Umbilical cord (tissue), 1 donor: ENCODE measurements at regions not wholly inside any gene's neighbourhood (a gene's known extent, or its start where the extent isn't known, plus 50 kb on each side); places are given as distances from the start of the nearest gene placed in this dataset.
"Not testable (repeated sequence)": the region's sequence is repeated elsewhere in the genome, so short reads cannot be mapped to it uniquely, and the experiment has no call there.

ENCODE experiments used
- DNase-seq: peaks from one replicate; pipeline ENCODE4 v3.0.0-alpha.2; 2015; ENCODE audit warnings: low spot score

DNA sequence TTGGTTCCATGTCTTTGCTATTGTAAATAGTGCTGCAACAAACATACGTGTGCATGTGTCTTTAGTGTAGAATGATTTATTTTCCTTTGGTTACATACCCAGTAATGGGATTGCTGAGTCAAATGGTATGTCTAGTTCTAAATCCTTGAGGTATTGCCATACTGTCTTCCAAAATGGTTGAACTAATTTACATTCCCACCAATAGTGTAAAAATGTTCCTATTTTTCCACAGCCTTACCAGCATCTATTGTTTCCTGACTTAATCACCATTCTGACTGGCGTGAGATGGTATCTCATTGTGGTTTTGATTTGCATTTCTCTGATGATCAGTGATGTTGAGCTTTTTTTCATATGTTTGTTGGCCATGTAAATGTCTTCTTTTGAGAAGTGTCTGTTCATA lies 226.6 kb downstream of the ETAA1 start:
- not testable (repeated sequence) for DNase-seq

DNA sequence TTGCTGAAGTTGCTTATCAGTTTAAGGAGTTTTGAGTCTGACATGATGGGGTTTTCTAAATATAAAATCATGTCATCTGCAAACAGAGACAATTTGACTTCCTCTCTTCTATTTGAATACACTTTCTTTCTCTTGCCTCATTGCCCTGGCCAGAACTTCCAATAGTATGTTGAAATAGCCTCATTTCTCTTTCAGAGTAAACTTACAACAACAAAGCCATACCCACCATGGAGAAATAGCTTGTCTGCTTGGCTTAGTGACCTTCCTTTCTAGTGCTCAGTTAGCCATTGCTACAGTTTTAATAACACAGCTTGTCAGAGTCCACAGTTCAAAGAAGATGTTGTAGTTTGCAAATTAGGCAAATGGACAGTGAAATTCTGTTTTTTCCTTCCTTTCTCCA lies 228.0 kb downstream of the ETAA1 start:
- DNase-seq: no peak

DNA sequence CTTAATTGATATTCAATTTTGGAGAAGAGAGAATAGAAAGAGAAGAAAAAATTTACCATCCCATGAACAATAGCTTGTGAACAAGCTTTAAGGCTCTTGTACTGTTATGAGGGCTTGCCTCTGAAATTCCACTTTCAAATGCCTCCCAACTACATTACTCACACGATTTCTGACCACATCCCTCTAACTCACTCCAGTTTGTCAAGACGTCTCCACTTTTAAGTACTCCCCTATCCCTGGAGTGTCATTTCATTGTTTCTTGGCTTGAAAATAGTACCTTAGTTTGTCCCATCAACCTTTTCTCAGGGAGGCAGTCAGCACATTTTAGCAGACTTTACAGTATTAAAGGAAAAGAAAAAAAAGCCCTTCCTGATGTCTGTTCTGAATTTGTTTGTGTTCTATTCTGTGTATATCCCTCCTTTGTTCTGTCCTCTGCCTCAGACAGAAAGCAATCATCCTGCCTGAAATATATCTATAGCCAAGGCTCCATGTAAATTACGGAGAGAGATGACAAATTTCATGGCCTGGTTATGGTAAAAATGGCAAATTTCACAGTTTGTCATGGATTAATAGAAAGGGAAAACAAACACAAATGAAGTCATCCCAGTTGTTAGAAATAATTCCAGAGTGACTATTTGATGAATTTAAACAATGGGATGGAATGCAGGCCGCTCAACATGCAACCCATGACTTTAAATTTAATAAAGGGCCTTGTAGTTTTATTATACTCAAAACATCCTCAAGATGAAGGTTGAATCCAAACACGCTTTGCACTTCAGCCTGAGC lies 228.8 kb downstream of the ETAA1 start:
- no peak for DNase-seq

DNA sequence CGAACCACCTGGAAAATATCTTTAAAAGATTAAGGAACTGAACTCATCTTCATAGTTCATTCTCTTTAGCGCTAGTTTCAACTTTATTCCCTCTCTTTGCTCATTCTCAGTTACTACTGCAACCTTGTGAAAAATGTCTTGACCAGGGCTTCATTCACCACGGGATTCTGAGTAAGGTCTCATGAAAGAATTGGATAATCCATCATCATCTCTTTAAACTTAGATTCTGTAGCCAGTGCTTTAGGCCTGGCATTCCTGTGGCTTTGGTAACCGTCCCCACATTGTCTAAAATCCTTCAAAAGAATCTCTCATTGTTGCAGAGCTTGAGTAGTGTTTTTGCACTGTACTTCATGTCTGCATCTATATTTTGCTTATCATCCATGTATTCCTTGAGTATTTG lies 229.5 kb downstream of the ETAA1 start:
- DNase-seq: peak; percentile 8

DNA sequence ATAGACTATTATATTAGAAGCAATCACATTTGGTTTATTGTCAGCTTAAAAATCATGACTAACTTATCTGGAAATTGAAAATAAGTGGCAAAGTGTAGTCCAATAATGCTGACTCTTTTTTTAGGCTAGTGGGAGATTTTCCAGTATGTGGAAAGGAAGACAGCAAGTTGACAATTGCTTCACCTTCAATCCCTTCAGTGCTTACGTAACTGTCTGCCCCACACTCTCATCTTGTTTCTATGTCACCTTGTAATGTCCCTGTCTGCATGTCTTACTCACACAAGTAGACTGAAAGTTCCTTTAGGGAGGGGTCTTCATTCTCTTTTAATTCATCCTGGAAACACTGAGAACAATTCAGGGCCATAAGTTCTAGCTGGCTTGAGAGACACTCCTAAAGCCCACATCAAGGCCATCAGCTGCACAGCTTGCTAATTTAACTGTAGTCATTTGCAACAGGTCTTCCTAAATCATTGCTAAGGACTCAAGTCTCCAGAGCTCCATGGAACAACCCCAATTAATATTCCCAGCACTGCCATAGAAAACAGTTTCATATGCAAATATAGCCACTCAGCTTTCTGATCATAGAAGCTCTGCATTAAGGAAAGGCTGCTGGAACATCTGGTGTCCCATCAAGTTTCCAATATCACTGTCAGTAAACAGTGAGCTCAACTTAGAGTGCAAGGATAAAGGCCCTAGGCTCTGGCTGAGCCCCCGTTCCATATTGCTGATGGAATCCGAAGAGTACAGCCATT lies 230.5 kb downstream of the ETAA1 start:
- DNase-seq: no peak

DNA sequence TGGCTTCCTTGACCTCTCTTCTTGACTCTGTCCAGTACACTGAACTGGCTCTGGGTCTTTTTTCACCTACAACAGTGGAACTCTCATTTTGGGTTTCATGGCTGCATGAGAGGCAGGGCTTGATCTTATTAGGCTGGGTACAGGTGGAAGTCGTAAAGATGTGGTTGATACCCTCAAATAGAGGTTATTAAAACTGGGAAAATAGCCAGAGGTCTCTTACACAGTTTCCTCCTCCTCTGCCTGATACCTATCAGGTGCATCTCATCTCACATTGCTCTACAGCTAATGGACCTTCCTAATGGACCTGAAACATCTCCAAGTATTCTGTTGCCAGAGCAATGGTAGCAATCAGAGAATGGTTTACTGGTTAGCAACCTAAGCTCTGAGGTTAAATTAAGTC lies 231.8 kb downstream of the ETAA1 start:
- DNase-seq: no peak

DNA sequence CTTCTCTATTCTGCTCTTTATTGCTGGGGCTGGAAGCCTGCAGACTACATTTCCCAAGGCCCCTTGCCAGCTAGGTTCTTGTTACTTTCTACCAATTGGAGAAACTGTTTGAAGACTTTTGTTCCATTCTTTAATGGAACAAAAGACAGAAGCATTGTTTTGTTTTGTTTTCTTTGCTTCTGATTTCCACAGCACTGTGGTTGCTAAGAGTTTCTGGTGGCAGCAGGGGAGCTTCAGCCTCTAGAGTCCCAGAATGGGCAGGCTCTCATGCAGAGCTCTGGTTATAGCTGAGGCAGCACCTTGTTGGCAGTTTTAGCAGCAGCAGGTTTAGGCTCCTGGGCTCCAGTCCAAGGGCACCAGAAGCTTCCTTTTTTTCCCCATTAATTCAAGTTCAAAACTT lies 234.3 kb downstream of the ETAA1 start:
- no peak for DNase-seq

DNA sequence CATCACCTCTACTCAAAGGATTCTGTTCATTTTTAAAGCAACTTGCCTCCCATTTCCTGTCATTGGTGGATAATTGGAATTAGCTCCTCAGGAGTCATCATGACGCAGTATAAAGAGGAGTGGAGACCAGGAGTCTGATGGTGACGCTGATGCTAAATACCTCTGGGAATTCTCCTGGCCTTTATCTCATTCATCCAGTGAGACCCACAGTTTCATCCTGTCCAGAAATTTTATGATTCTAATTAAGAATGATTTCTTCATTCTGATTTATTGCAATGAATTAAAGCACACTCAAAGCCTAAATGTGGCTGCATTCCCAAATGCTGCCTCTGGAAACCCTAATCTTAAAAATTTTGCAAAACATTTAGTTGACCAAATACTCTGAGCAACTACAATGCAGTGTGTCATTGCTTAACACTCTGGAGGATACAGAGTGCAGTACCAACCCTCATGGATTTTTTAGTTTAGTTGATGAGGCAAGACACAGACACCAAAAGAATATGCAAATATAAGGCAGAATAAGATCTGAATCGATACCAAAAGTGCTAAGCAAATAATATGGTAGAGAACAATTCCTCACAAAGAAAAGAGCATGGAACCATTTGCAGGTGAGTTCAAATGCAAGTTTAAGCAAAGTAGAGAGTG lies 236.2 kb downstream of the ETAA1 start:
- no peak for DNase-seq

DNA sequence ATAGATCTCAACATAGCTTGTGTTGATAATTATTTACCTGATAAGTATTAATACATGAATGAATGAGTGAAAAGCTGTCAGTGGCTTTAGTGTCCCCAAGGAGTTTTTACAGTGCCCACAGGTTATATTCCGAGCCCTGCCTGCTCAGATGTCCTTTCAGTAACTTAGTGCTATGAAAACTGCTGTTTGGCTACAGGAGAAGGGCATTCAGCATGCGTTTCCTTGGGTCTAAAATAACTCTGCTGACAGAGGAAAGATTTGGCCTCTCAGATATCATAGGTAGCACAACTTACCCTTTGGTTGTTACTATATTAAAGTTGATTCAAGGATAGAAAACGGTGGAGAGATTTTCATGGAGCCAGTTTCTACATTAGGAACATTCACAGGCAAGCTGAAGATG lies 241.0 kb downstream of the ETAA1 start:
- DNase-seq: no peak

DNA sequence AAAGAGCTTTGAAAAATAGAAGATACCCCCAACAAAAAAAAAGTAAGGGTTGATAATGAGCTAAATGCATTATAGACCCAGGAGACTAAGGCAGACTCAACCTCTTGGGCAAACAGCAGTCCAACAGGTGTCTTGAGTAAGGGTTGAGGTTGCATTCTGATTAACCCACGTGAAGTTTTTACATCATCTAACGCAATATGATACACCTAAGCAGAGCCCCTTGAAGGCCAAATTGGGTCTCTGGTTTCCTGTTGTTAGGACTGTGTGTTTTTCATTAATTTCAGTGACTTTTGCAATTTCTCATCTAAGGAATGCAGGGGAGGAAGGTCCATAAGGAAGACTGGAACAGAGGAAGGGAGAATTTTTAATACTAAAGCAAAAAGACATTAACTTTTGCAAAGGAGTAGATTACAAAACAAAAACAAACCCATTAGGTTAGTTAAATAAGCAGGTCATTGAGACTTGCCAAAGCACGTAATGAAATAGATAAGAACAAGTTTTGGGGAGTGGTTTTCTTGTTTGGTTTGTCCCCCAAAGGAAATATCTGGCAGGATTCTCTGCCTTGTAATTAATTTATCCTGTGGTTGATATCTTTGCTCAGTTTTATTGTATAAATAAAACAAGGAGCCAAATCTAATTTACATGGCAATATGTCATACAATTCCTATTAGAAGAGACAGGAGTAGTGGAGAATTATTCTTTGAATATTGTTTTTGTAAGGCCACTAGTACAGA lies 244.3 kb downstream of the ETAA1 start:
- no peak for DNase-seq

DNA sequence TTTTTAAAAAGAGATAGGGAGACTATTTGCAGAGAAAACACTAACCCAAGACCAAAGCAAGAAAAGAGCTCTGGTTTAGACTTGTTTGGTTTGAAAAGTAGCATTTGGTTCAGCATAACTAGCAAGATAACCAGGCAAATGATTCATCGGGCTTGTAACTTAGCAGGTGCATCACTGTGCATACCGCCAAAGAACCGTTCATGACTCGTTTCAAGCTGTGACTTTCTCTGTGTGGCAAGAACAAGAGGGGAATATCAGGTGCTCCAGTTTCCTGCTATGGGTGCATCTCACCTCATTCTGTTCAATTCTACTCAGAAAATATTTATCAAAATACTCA lies 244.9 kb downstream of the ETAA1 start:
- no peak for DNase-seq

DNA sequence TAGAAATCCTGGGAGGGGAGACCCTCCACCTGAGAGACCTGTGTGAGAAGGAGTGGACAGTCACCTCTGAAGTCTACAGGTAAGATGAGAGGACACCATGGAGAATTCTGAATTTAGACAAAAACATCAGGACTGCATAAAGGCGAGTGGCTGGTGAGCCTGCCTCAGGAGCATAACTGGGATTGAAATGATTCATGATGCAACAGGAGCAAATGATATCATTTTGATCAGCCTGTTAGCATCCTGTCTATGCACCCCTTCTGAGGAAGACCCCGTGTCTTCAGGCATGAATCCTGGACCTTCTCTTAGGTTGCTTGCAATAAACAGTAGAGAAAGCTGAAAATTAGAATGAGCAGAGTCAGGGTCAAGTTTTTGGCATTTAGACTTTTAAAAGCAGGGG lies 245.8 kb downstream of the ETAA1 start:
- no peak for DNase-seq

DNA sequence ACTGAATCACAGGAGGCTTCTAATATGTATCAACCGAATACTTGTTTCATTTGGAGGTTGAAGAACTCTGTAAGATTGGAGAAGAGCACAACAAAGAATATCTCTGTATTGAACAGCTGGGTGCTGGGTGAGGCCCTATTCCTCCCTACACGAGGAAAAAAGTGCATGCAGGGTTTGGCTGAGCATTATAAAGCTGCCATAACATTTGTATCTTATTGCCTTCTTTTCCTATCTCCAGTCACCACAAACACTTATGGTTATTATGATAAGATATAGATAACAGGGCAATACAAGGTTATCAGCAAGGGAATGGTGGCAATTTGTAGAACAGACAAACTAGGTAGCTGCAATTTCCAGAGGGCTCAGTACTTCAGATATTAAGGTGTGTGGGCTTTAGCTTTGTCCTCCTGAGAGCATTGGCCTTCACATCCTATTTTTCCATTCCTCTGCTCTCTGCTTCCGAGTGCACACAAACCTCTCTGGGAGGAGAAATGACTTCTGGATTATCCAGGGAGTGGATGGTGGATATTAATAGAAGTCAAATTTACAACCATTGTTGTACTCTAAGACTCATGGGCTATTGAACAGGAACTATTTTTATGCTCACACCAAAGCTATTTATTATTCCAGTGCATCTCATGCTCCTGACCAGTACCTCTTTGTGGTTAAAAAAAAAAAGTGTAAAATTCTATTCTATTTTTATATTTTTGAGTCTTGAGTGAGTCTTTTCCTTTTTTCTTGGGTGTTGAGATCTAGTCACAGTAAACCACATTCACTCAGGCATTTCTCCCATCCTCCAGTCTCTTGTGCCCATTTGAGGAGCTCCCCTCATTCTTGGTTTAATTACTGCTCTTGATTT lies 248.4 kb downstream of the ETAA1 start:
- DNase-seq: no peak

DNA sequence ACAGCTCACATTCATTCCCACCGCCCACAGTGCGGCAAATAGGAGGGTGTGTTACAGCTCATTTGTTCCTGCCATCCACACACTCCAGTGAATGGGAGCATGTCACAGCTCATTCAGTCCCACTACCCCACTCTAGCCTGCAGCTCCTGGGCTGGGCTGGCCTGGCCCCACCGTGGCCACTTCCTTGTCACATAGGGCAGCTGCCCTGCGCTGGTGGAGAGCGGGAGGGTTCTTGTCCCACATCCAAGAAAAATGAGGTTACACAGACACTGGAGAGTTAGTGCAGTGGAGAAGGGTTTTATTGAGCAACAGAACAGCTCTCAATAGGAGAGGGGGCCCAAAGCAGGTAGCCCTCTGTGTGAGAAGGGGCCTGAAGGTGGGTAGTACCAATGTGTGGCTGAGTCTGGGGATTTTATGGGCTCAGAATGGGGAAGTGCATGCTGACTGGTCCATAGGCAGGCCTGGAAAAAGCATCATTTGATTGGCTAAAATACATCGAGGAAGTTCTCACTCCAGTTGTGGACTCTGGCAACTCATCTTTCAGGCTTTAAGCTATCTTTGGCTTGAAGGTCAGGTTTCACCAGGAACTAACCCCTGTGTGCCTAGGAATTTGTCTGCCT lies 249.7 kb downstream of the ETAA1 start:
- DNase-seq: no peak

DNA sequence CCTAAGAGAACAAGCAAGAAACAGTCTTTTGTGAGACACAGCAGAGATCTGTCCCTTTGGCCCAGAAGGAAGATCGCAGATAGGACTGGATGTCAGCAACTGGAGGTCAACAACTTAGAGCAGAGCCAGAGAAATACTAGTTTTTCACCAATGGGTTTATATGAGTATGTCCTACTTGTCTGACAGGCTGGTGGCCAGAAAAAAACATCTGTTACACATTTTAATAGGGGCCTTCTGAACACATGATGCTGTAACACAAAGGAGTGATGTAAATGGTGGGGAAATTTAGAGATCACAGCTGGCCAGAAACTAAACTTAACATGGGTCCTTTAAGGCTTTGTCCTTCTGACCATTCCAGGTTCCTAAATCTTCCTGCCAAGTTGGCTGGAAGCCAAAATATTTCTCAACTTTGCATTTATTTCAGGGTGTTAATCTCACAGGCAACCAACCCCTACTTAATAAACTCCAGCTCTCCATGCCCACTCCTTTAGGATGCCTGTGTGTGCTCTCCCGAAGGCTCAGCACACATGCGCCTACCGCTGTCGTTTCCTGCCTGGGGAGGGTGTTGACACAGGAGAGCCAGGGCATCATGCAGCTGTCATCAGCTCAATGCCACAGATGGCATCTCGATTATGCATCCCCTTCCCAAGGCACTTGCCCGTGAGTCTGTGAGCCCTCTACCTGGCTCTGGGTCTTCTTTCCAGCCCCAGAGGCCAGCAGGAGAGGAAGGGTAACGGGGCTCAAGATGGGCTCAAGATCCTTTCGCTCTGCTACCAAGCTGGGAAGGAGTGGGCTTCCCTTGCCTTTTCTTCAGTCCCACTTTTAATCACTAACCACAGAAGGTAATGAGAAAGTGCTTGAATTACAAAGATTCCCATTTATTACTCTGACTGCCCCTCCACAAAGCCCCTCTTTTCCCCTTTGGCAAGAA lies 252.5 kb downstream of the ETAA1 start:
- peak; percentile 33 for DNase-seq

DNA sequence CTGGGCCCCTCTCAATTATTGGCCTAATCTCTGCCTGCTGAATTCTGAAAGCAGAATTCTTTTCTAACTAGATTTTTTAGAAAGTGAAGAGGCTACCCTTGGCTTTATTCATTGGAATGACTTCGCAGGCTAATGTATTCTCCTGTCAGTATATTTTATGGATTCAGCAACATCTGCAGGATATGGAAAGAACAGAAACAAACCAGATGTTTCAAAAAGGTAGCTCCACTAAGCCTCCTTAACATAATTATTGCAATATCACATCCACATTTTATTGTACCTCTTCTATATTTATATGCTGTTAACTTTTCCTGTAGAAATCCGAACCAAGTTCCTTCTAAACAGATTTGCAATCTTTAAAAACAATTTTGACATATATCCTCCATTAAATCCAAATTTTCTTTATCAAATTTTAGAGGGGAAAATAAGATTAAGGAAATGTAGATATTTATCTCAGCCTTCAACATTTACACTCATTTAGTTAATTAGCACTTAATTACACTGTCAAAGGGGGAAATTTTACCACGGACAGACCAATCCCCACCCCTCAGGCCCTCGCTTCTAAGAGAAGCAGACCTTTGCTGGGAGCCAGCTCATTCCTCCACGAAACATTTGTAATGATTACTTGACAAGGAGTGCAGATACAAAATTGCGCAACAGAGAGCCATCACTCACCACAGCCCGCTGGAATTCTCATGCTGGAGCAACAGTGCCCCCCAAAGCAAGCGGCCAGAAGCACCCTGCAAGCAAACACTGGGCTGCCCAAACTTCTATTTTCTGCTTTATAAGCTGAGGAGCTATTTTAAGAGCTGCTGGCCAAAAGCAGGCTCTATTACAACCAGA lies 253.4 kb downstream of the ETAA1 start:
- DNase-seq: peak; percentile 97

DNA sequence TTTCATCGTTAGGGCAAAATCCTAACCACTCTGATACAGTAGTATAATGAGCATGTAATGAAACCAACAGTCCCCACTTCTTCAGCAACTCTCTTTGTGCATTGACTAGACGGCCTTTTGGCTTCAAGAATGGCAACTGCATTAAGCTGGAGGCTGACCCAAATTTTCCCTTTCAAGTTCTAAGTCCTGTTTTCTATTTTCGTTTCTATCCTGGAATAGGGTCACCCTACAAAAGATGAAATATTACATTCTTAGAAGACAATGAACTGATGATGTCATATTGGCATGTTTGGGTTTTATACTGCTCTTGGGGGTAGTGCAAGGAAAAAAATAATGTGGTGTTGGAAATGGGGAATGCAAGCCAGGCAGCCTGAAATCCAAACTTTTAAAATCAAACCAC lies 254.4 kb downstream of the ETAA1 start:
- DNase-seq: no peak

DNA sequence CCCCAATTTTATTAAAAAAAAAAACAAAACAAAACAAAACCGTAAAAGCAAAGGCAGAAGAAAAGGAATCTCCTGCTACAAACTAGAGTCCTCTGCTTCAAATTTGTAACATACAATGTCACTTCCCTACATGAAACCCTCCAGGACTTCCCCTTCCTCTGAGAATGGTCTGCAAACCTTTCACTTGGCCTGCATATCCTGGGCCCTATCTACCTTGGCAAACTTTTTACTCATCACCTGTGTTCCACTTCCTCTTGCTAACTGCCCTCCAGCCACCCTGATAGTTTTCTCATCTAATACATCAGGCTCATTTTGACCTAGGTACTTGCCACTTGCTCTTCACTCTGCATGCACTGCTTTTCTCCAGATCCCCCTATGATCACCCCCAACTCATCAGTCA lies 255.5 kb downstream of the ETAA1 start:
- DNase-seq: no peak

DNA sequence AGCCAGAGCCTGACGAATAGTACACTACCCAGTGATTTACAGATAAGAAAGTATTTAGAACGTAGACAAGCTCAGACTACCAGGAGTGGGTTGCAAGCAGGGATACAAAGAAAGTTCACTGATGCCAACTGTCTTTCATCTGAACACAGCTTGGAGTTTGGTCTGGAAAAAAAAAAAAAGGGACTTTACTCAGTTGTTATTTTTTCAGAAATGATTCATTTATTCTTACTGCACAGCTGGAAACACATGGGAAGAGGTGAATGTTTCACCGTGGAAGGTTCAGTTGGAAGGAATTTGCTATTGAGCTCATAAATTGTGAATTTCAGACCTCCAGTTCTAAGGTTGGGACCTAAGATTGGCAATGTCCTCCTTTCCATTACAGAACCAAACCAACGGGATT lies 259.7 kb downstream of the ETAA1 start:
- DNase-seq: no peak
